ENCODE measurements at regions not wholly inside any gene's neighbourhood (a gene's known extent, or its start where the extent isn't known, plus 50 kb on each side); places are given as distances from the start of the nearest gene placed in this dataset.

GRCh38 chr12:89256060-89256459 is 96.2 kb downstream of the DUSP6 start:
- no peak for DNase-seq (ENCODE audit: low read depth)

DNA sequence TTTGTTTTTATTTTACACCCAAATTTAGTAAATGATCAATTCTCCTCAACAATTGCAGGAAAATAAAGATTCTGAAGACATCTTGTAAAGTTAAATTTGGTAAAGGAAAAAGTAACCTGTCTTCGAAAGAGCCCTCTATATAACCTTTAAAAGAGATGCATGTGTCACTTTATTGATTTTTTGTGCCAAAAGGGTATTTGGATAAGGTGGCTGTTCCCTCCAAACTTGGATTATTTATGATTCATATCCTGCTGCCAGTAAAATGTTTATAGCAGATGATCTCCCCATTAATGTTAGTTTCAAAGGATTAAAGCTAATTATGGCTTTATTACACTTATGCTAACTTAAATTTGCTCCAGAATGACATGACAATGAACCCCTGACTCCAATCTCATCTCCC is 98.8 kb downstream of the DUSP6 start:
- no peak for DNase-seq (ENCODE audit: low read depth)

- DNase-seq (ENCODE audit: low read depth): no peak
Observed at GRCh38 chr12:89252284-89252683, 100.0 kb downstream of the DUSP6 start.

DNA sequence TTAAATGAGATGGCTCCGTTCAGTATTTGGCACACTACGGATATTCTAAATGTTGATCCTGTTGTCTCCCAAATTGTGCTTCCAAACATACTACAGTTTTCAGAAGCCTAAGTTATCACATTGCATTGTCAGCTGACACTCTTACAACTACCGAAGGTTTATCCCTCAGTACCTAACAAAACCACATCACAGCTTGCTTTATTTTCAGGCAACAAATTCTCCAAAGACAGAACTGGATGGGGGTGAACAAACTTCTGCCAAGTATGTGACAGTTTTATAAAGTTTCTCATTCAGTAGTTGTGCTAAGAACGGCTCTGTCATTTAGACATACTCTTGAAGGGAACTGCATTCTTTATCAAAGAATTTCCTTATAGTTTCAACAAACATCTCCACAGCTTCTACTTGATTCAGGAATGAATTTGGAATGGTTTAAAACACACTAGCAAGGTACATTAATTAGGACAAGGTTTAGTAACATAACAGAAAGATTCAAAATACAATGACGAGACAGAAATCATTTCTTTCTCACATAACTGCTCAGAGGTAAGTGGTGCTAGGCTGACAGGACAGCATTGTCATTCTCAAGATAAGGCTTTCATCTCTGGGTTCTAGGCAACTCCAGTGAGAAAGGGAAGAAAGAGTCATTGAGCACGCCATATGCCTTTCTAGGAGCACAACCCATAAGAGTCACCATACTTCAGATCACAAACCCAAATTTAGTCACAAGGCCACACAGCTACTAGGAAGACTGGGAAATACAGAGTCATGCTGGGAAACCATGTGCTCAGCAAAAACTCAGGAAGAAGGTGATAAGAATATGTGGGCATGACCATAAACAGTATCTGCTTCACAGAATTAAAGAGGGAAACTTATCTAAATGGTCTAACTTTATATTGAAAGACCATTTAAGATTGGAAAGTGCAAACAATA is 100.7 kb downstream of the DUSP6 start:
- DNase-seq (ENCODE audit: low read depth): no peak

GRCh38 chr12:89250636-89251035 is 101.7 kb downstream of the DUSP6 start:
- no peak for DNase-seq (ENCODE audit: low read depth)

DNA sequence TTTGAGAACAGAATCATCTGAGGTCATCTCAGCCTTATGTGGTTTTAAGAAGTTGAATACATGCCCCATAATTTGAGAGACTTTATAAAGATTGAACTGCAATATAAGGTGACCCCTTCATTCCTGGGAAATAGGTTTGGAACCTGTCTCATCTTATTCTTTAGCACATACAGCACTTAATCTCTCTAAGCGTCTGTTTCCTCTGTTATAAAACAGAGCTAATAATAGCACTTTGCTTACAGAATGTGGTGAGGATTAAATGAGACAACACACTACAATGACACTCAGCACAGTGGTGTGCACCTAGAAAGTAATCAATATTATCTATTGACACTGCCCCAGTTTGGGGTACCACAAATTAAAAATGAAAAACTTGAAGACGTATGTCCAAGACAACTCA is 102.1 kb downstream of the DUSP6 start:
- no peak for DNase-seq (ENCODE audit: low read depth)

- DNase-seq (ENCODE audit: low read depth): no peak
Observed at GRCh38 chr12:89247967-89248366, 104.3 kb downstream of the DUSP6 start.

DNA sequence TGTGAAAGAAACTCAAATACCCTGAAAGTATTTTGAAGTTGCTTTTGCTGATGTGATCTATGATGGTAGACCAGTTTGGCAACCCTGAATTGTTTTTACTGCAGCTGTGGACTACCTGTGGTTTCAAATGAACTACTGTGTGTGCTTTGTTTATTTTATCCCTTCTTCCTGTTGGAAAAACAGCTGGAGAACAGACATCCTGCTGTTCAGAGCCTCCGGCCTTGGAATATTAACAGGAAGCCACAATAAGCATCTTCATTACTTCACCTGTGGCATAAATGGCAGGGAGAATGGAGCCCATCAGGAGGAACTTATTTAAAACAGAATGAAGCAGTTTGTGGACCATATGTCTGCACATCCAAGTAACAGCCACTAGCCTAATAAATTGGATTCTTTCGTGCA is 104.8 kb downstream of the DUSP6 start:
- no peak for DNase-seq (ENCODE audit: low read depth)

- DNase-seq (ENCODE audit: low read depth): no peak
Observed at GRCh38 chr12:89245090-89245489, 107.2 kb downstream of the DUSP6 start.

GRCh38 chr12:89244536-89244935 is 107.8 kb downstream of the DUSP6 start:
- DNase-seq (ENCODE audit: low read depth): no peak

DNA sequence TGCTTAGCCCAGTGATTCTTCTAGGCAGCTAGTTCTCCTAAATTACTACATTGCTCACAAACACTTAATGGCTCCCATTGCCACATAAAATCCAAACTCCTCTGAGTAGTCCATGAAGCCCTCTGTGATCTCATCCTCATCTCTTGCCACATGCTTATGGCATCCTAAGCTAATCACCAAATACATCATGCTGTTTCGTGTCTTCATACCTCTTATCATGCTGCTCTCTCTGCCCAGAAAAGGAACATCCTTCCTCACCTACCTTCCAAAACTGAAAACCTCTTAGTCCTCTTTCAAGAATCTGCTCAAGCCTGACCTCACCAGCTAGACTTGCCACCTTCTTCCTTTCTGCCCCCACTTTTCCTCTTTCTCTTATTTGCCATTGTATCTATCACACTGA is 108.5 kb downstream of the DUSP6 start:
- DNase-seq (ENCODE audit: low read depth): no peak

DNA sequence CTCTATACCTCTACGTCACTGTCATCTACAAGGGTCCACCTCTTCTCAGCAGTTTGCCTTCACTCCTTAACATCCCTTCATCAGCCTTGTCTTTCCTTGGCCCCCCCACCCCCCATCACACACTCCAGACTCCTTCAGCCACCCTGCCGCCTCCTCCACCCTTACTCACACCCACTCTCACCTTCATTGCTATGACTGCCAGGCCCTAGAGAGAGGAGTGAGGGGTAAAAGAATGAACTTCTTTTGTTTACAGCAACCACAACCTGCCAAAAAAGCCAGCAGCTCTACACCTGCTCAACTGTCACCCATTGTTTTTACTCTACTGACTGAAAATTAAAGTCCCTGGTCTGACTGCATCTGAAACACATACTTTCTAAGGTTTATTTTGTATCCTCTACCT is 112.8 kb downstream of the DUSP6 start:
- DNase-seq (ENCODE audit: low read depth): no peak

DNA sequence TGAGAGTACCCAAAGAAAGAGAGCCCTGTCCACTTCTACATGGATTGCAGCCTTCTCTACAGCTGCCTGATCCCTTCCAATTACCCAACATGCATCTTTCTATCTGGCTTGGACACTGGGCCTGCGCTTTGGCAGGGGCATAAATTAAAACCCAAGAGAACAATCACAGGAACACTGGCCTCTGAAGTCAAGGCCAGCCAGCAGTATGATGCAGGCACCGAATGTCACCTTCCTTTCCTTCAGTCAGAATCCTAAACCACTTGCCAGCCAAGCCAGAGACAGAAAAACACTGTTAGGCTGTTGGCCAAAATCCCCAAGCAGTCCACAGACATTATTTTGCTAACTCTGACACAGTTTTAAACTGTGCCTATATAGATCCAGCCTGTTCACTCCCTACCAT is 113.7 kb downstream of the DUSP6 start:
- no peak for DNase-seq (ENCODE audit: low read depth)

GRCh38 chr12:89237763-89238162 is 114.5 kb downstream of the DUSP6 start:
- no peak for DNase-seq (ENCODE audit: low read depth)

DNA sequence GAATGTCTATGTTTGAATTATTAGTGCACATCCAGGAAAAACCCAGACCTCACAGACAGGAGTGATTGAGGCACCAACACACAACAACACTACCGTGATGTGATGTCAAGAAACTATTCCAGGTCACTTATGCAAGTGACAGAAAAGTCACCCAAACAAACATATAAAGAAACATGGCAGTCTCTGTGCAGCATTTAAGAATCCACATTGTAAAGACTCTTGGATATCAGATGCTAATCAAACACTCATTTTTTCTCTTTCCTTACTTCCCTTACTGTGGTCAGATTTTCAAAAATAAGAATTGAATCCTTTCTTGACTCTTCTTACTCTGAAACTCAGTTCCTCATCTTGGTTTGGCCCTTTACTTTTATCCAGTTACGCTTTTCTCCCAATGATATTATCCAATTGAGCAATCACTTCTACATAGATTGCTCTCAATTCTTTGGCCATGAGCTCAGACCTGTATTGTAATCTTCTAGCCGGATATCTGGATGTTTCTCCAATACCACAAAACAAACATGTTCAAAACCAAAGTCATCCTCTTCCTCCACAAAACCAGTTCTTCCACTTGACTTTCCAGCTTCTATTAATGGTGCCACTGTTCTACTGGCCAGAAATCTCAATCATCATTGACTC is 115.4 kb downstream of the DUSP6 start:
- no peak for DNase-seq (ENCODE audit: low read depth)

DNA sequence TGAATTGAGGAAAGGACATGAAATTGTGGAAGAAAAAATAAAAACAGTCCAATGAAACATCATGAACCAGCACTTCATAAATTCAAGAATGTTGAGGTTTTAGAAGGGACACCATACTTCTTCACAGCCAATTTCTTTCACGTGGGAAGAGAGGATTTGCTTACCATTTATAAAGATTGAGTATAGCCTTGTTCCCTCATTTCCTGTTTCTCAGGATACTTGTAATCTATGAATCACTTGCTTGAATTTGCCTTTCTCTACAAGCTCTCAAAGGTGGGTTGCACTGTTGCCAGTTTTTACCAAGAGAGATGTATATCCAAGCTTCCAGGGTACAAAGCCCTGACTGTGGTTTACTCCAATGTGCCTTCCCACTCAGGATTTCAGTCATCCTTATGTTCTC is 116.1 kb downstream of the DUSP6 start:
- DNase-seq (ENCODE audit: low read depth): no peak

- no peak for DNase-seq (ENCODE audit: low read depth)
Observed at GRCh38 chr12:89235189-89235993, 116.9 kb downstream of the DUSP6 start.

GRCh38 chr12:89234324-89235114 is 117.8 kb downstream of the DUSP6 start:
- DNase-seq (ENCODE audit: low read depth): no peak

- DNase-seq (ENCODE audit: low read depth): no peak
Observed at GRCh38 chr12:89231686-89232085, 120.6 kb downstream of the DUSP6 start.

GRCh38 chr12:89230376-89231315 is 121.7 kb downstream of the DUSP6 start:
- DNase-seq (ENCODE audit: low read depth): no peak

DNA sequence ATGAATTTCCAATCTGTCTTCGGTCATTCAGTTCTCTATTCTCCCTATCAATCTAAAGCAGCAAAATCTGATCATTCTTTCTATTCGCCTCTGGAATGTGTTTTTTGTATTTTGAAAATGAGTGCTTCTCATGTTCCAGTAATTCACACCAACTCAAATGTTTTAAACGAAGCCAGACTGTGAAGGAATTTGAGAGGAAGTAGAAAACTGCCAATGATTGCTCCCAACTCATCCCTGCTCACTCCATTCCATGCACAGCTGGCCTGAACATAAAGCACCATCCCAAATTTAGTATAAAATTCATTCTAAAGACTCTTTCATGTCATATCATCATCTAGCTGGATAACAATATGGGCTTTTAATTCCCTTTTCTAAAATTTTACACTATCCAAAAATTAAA is 123.8 kb downstream of the DUSP6 start:
- DNase-seq (ENCODE audit: low read depth): no peak
